Transverse colon (tissue), 4 donors: ENCODE measurements at regions not wholly inside any gene's neighbourhood (a gene's known extent, or its start where the extent isn't known, plus 50 kb on each side); places are given as distances from the start of the nearest gene placed in this dataset.

Experiments used
- DNase-seq: peaks from one replicate; pipeline ENCODE4 v3.0.0-alpha.2; 2019
- H3K27ac ChIP-seq, 4 donors: fragments of 200-600 bp; sonication (generic); 2 replicates each; pipeline ENCODE4 v1.5.1; 2016 to 2018; ENCODE audit warnings: inconsistent platforms in 4 of 4
- H3K27me3 ChIP-seq: fragments of 200-600 bp; sonication (generic); 2 replicates; pipeline ENCODE4 v1.5.1; 2017; ENCODE audit warnings: inconsistent platforms
- H3K36me3 ChIP-seq, 4 donors: fragments of 200-600 bp; sonication (generic); 2 replicates each; pipeline ENCODE4 v1.5.1; 2017 to 2019; ENCODE audit warnings: inconsistent platforms in 4 of 4
- H3K4me1 ChIP-seq, 4 donors: fragments of 200-600 bp; sonication (generic); 2 replicates each; pipeline ENCODE4 v1.5.1; 2017 to 2020; ENCODE audit warnings: inconsistent platforms in 4 of 4
- H3K4me3 ChIP-seq, 4 donors: fragments of 200-600 bp; sonication (generic); 1 replicate in 1 of 4; 2 replicates in 3 of 4; pipeline versions ENCODE4 v1.5.1 to v1.6.1; 2017 to 2019; ENCODE audit warnings: inconsistent platforms in 4 of 4
- H3K9me3 ChIP-seq, 2 donors: fragments of 200-600 bp; sonication (generic); 2 replicates each; pipeline ENCODE4 v1.5.1; 2017 to 2019; ENCODE audit warnings: inconsistent platforms in 2 of 2
- EP300 ChIP-seq: sonication (generic); formaldehyde crosslinking; IDR thresholded peaks from one replicate; pipeline ENCODE4 v1.6.1; 2017; ENCODE audit warnings: antibody characterized with exemption, low read depth
- POLR2A ChIP-seq: fragments of 450-650 bp; IDR thresholded peaks from one replicate; pipeline ENCODE4 v1.6.1; 2016; ENCODE audit warnings: antibody characterized with exemption, mild to moderate bottlenecking, moderate library complexity
- POLR2AphosphoS5 ChIP-seq, 3 donors: sonication (generic); formaldehyde crosslinking; IDR thresholded peaks; one replicate each; pipeline ENCODE4 v1.6.1; 2016; ENCODE audit warnings: antibody characterized with exemption in 3 of 3
- WGBS, 2 donors: methylation state at CpG; one replicate each; pipeline ENCODE4 v1.1.5; 2018; ENCODE audit warnings: low coverage in 1 of 2; 5-methylcytosine and 5-hydroxymethylcytosine counted together
- in situ Hi-C, 4 donors: fragments of 200-750 bp; cut with MboI; loops; one replicate each; pipeline versions ENCODE4 v1.15.0 to v1.15.1; 2017; ENCODE audit warnings: low sequenced_read_pairs in 3 of 4, low pct_ligation_motif_present in 1 of 4, low pct_unique_long_range_greater_than_20kb in 1 of 4
- intact Hi-C: fragments of 100-400 bp; cut with DNase I; formaldehyde crosslinking; loops from one replicate; pipeline ENCODE4 v1.15.1; 2023; ENCODE audit warnings: low total_unique reads
- TF ChIP-seq, protein P1 (sequence below), 5 experiments: fragments of 200-600 bp in 3 of 5; fragments of 450-650 bp in 2 of 5; sonication (generic) in 3 of 5; IDR thresholded peaks; 1 replicate in 2 of 5; 2 replicates in 3 of 5; pipeline ENCODE4 v1.5.1; 2016 to 2017; ENCODE audit warnings: antibody characterized with exemption in 5 of 5, inconsistent platforms in 3 of 5, mild to moderate bottlenecking in 2 of 5, moderate library complexity in 1 of 5

DNA sequence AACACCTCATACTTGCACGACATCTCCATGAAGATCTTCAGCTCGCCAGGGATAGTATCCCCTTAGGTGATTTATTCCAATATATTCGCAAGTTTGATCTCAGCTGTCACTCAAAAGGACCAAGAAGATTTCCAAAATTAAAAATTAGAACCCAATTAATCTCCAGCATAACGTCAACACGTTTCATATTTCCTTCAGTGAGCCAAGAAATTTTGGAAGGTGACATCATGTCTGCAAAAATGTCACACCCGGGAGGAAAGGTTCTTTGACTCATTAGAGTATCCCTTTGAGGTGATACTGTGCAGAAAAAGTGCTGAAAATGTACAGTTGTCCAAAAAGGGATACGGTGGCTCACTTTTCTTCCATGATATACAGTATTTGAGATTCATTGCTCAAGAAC, 569.6 kb downstream of the EFNB2 start:
- TF ChIP-seq, protein P1, sequence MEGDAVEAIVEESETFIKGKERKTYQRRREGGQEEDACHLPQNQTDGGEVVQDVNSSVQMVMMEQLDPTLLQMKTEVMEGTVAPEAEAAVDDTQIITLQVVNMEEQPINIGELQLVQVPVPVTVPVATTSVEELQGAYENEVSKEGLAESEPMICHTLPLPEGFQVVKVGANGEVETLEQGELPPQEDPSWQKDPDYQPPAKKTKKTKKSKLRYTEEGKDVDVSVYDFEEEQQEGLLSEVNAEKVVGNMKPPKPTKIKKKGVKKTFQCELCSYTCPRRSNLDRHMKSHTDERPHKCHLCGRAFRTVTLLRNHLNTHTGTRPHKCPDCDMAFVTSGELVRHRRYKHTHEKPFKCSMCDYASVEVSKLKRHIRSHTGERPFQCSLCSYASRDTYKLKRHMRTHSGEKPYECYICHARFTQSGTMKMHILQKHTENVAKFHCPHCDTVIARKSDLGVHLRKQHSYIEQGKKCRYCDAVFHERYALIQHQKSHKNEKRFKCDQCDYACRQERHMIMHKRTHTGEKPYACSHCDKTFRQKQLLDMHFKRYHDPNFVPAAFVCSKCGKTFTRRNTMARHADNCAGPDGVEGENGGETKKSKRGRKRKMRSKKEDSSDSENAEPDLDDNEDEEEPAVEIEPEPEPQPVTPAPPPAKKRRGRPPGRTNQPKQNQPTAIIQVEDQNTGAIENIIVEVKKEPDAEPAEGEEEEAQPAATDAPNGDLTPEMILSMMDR (IDR thresholded peaks at IDR 0.05), result no peak
- Histone ChIP-seq H3K9me3 (no peaks in the 10 kb centered on the region), H3K27me3 (no peaks in the 10 kb centered on the region), H3K36me3 (no peaks in the 10 kb centered on the region), H3K4me3 (no peak overlapping the region), H3K27ac (no peak overlapping the region), H3K4me1 (peaks cover 0 to 16% (median 4%) of the 10 kb centered on the region in 4 donors)
- in situ Hi-C loops (no loop called here), intact Hi-C loops (no loop called here)
- WGBS, 2 donors, result 78 to 81% methylated on average over 6 to 7 of the region's 7 CpGs
- DNase-seq, result no peak

DNA sequence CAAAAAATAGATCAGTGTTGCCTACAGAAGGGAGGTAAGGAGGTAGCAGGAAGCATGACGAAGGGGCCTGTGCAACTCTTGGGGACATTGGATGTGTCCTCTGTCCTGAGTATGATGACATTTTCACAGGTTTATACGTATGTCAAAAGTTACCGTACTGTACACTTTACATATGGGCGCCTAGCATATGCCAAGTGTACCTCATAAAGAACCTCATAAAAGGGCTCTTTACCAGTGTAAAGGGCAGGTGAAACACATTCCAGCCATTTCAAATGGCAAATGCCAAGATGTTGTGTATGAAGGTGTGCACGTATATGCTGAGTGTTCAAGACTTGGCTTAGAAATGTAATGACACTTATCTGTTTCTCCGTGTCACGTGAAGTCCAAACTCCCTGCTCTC, 573.4 kb downstream of the EFNB2 start:
- no peak for DNase-seq
- intact Hi-C loops, result no loop called here
- Histone ChIP-seq H3K36me3 (no peaks in the 10 kb centered on the region), H3K27ac (no peak overlapping the region), H3K27me3 (no peaks in the 10 kb centered on the region), H3K4me3 (no peak overlapping the region), H3K9me3 (no peaks in the 10 kb centered on the region), H3K4me1 (no peaks in the 10 kb centered on the region)
- in situ Hi-C loops, result no loop called here
- TF ChIP-seq POLR2AphosphoS5 (IDR thresholded peaks at IDR 0.05) (no peak), EP300 (no peak), POLR2A (no peak)
- TF ChIP-seq, protein P1 (IDR thresholded peaks at IDR 0.05), result no peak
- 86 to 94% methylated on average over 6 to 7 of the region's 7 CpGs for WGBS, 2 donors

DNA sequence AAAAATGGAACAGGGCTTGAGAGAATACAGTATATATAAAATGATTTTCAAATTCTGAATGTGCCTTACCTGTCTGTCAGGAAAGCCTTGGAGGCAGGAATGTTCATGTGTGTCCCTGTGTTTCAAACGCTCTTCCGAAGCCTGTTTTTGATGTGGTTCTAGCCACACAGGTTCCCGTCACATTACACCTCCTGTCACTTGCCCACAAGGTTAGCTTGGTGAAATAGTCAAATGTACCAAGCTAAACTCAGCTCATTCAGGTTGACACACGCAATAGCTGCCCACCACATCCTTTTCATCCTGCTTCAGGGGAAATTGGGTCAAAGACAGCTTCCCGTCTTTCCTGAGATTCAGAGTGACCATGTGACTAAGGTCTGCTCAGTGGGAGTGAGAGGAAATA, 574.0 kb downstream of the EFNB2 start:
- intact Hi-C loops (no loop called here), in situ Hi-C loops (no loop called here)
- TF ChIP-seq, protein P1 (IDR thresholded peaks at IDR 0.05), result no peak
- TF ChIP-seq POLR2A, result no peak
- no peak for TF ChIP-seq EP300
- no peak for TF ChIP-seq POLR2AphosphoS5 (IDR thresholded peaks at IDR 0.05)
- no peaks in the 10 kb centered on the region for H3K27me3 ChIP-seq
- no peaks in the 10 kb centered on the region for H3K4me1 ChIP-seq
- no peak overlapping the region for H3K4me3 ChIP-seq
- H3K9me3 ChIP-seq, result no peaks in the 10 kb centered on the region
- no peak overlapping the region for H3K27ac ChIP-seq
- WGBS, 2 donors, result 79 to 85% methylated on average over 3 to 5 of the region's 5 CpGs
- DNase-seq, result no peak
- H3K36me3 ChIP-seq, result no peaks in the 10 kb centered on the region

DNA sequence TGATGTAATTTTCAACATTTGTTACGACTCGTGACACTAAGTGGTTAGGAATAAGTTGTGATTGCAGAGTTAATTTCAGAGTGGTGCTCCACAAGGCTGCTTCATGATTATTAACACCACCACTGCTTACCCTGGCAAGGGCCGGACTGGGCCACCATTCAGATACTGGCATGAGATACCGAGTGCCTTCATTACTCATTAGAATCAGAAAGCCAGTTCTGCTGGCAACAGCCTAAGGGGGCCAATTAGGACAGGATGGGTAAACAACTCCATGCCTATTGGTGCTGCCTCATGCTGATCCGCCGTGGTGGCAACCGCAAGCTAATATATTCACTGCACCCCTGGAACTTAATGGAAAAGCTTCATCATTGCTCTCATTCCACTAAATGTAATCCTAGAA, 575.1 kb downstream of the EFNB2 start:
- in situ Hi-C loops, result no loop called here
- WGBS, 2 donors, result 93 to 100% methylated on average over 5 to 7 of the region's 7 CpGs
- Histone ChIP-seq H3K27me3 (no peaks in the 10 kb centered on the region), H3K36me3 (no peaks in the 10 kb centered on the region), H3K9me3 (no peaks in the 10 kb centered on the region), H3K27ac (no peak overlapping the region), H3K4me3 (no peak overlapping the region), H3K4me1 (no peaks in the 10 kb centered on the region)
- DNase-seq, result no peak
- intact Hi-C loops, result no loop called here
- TF ChIP-seq EP300 (no peak), POLR2A (no peak), POLR2AphosphoS5 (IDR thresholded peaks at IDR 0.05) (no peak)
- TF ChIP-seq, protein P1 (IDR thresholded peaks at IDR 0.05), result no peak
